Fibroblast of mammary gland (primary cell): ENCODE measurements at regions not wholly inside any gene's neighbourhood (a gene's known extent, or its start where the extent isn't known, plus 50 kb on each side); places are given as distances from the start of the nearest gene placed in this dataset.

Source experiments
- DNase-seq: peaks from one replicate; pipeline ENCODE4 v3.0.0-alpha.2; 2010; ENCODE audit warnings: low read depth
- H3K4me3 ChIP-seq: 2 replicates; pipeline ENCODE4 v1.5.1; 2011; ENCODE audit warnings: low read depth, mild to moderate bottlenecking, low read length, moderate library complexity; ENCODE audit not compliant: control insufficient read depth
- CTCF ChIP-seq: conservative IDR thresholded peaks from 2 replicates; pipeline ENCODE4 v1.5.1; 2011; ENCODE audit warnings: low read depth, low read length, inconsistent platforms; ENCODE audit not compliant: control insufficient read depth, insufficient read depth

- H3K4me3 ChIP-seq = no peak overlapping the region
These were observed 916.7 kb upstream of the TMPRSS15 start for GRCh38 chr21:19320291-19320690.

GRCh38 chr21:19321688-19322087 lies 918.1 kb upstream of the TMPRSS15 start:
- no peak overlapping the region for H3K4me3 ChIP-seq
- DNase-seq = no peak
- no peak for TF ChIP-seq CTCF

More at GRCh38 chr21:19320291-19320690, 916.7 kb upstream of the TMPRSS15 start:
- no peak for TF ChIP-seq CTCF
- DNase-seq = no peak

- no peak for TF ChIP-seq CTCF
- H3K4me3 ChIP-seq = no peak overlapping the region
- DNase-seq = peak; percentile 0
These were observed 918.8 kb upstream of the TMPRSS15 start for GRCh38 chr21:19322360-19322759.

GRCh38 chr21:19326531-19327319 lies 923.1 kb upstream of the TMPRSS15 start:
- TF ChIP-seq CTCF = no peak
- DNase-seq = no peak
- H3K4me3 ChIP-seq = no peak overlapping the region

- no peak for DNase-seq
- H3K4me3 ChIP-seq = no peak overlapping the region
- no peak for TF ChIP-seq CTCF
These were observed 925.4 kb upstream of the TMPRSS15 start for GRCh38 chr21:19328954-19329353.

- H3K4me3 ChIP-seq = no peak overlapping the region
- DNase-seq = no peak
- no peak for TF ChIP-seq CTCF
These were observed 936.7 kb upstream of the TMPRSS15 start for GRCh38 chr21:19340303-19340702.
